Glutamatergic neuron (in vitro differentiated cells): ENCODE measurements at regions not wholly inside any gene's neighbourhood (a gene's known extent, or its start where the extent isn't known, plus 50 kb on each side); places are given as distances from the start of the nearest gene placed in this dataset.
"Not testable (repeated sequence)": the region's sequence is repeated elsewhere in the genome, so short reads cannot be mapped to it uniquely, and the experiment has no call there.

Source experiments
- DNase-seq: peaks from one replicate; pipeline ENCODE4 v3.0.0; 2022
- H3K27ac Mint-ChIP-seq: one replicate; pipeline ENCODE4 v1.8.0; 2020; ENCODE audit warnings: mild to moderate bottlenecking, mixed read lengths, inconsistent platforms; ENCODE audit not compliant: unreplicated experiment
- H3K27me3 Mint-ChIP-seq: one replicate; pipeline ENCODE4 v1.8.0; 2020; ENCODE audit warnings: mild to moderate bottlenecking, moderate library complexity, mixed read lengths, inconsistent platforms; ENCODE audit not compliant: unreplicated experiment
- H3K36me3 Mint-ChIP-seq: one replicate; pipeline ENCODE4 v1.8.0; 2020; ENCODE audit warnings: mild to moderate bottlenecking, mixed read lengths, inconsistent platforms; ENCODE audit not compliant: unreplicated experiment
- H3K4me1 Mint-ChIP-seq: one replicate; pipeline ENCODE4 v1.8.0; 2020; ENCODE audit warnings: mild to moderate bottlenecking, low read depth, mixed read lengths, inconsistent platforms; ENCODE audit not compliant: unreplicated experiment
- H3K4me3 Mint-ChIP-seq: one replicate; pipeline ENCODE4 v1.8.0; 2020; ENCODE audit warnings: mild to moderate bottlenecking, mixed read lengths, inconsistent platforms; ENCODE audit not compliant: unreplicated experiment
- H3K9me3 Mint-ChIP-seq: one replicate; pipeline ENCODE4 v1.8.0; 2020; ENCODE audit warnings: mild to moderate bottlenecking, moderate library complexity, mixed read lengths, inconsistent platforms; ENCODE audit not compliant: unreplicated experiment
- TF ChIP-seq, protein P1 (sequence below): fragments of 200-600 bp; sonication (generic); IDR thresholded peaks from one replicate; pipeline ENCODE4 v1.5.0; 2021; ENCODE audit not compliant: partially characterized antibody, unreplicated experiment

DNA sequence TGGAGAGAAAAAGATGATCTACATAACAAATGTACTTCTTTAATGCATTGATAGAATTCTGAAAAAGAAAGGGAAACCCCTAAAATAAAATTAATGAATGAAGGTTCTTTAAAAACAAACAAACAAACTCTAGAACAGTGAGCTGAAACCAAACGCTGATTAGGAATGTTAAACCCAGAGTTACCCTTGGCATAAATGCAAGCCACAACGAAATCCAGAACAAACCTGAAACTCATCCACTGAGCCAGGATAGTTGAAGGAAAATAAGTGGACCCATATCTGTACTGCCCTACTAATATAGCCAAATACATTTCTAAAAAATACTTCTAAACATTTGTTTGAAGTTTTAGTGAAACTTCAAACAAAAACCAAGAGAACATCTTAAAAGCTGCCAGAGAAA lies 505.3 kb downstream of the TTLL7 start:
- Mint-ChIP-seq H3K27ac (no peak overlapping the region), H3K36me3 (no peaks in the 10 kb centered on the region), H3K4me3 (no peak overlapping the region), H3K9me3 (no peaks in the 10 kb centered on the region), H3K4me1 (no peaks in the 10 kb centered on the region), H3K27me3 (no peaks in the 10 kb centered on the region)
- TF ChIP-seq, protein P1, sequence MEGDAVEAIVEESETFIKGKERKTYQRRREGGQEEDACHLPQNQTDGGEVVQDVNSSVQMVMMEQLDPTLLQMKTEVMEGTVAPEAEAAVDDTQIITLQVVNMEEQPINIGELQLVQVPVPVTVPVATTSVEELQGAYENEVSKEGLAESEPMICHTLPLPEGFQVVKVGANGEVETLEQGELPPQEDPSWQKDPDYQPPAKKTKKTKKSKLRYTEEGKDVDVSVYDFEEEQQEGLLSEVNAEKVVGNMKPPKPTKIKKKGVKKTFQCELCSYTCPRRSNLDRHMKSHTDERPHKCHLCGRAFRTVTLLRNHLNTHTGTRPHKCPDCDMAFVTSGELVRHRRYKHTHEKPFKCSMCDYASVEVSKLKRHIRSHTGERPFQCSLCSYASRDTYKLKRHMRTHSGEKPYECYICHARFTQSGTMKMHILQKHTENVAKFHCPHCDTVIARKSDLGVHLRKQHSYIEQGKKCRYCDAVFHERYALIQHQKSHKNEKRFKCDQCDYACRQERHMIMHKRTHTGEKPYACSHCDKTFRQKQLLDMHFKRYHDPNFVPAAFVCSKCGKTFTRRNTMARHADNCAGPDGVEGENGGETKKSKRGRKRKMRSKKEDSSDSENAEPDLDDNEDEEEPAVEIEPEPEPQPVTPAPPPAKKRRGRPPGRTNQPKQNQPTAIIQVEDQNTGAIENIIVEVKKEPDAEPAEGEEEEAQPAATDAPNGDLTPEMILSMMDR = no peak
- DNase-seq = no peak

DNA sequence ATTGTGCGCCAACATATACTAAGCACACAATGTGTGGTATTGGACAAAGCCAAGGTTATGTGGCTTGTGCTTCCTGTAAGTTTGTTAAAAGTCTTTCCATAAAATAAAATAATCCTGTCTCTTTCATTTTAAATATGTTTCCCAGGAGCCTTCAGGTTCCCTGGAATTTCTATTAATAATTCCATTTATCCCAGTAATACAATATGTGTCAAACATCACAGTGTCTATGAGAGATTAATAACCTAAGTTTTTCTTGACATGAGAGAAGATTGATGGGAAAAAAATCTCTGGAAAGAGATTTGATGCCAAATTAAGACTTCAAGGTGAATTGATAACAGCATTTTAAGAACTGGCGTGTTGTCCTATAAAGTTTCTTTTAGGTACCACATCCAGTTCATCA lies 507.0 kb downstream of the TTLL7 start:
- Mint-ChIP-seq H3K36me3 (no peaks in the 10 kb centered on the region), H3K4me1 (no peaks in the 10 kb centered on the region), H3K27ac (no peak overlapping the region), H3K9me3 (no peaks in the 10 kb centered on the region), H3K4me3 (no peak overlapping the region), H3K27me3 (no peaks in the 10 kb centered on the region)
- TF ChIP-seq, protein P1 = no peak
- DNase-seq = no peak

DNA sequence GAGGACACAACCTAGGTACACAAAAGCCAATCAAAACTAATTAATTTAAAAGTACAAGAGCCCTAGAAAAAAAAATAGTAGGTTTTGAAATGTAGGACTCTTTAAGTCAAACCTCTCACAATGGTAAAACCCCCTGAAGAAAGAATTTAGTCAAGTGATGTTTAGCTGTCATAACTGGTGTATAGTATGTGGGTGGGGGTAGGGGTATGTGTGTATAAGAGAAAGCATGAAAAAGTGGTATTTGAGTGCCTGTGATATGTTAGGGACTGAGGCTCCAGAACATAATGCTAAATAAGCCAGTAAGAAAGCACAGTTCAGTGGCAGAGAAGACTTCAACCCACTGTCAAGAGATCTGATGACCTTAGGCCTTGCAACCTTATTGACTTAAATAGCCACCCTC lies 507.9 kb downstream of the TTLL7 start:
- no peaks in the 10 kb centered on the region for H3K36me3 Mint-ChIP-seq
- DNase-seq = no peak
- no peaks in the 10 kb centered on the region for H3K4me1 Mint-ChIP-seq
- H3K4me3 Mint-ChIP-seq = no peak overlapping the region
- H3K9me3 Mint-ChIP-seq = no peaks in the 10 kb centered on the region
- TF ChIP-seq, protein P1 = no peak
- H3K27ac Mint-ChIP-seq = no peak overlapping the region
- no peaks in the 10 kb centered on the region for H3K27me3 Mint-ChIP-seq

DNA sequence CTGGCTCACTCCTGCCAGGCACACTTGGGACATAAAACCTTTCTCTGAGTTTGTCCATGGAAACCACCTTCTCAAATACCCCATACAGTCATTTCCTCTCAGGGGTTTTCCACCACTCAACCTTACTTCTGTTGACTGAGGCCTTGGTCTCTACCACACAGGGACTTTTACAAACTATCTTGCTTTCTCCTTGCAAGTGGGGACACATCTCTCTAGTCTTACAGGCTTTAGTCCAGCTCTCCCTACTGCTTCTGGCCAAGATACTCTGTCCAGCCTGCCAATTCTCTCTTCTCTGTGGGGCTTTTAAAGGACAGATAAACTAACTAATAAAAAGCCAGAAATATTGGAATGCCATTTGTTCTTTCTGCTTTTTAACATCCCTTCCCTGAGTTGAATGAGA lies 510.8 kb downstream of the TTLL7 start:
- not testable (repeated sequence) for H3K4me1 Mint-ChIP-seq, H3K27me3 Mint-ChIP-seq, H3K27ac Mint-ChIP-seq, H3K9me3 Mint-ChIP-seq, H3K4me3 Mint-ChIP-seq, DNase-seq, H3K36me3 Mint-ChIP-seq

DNA sequence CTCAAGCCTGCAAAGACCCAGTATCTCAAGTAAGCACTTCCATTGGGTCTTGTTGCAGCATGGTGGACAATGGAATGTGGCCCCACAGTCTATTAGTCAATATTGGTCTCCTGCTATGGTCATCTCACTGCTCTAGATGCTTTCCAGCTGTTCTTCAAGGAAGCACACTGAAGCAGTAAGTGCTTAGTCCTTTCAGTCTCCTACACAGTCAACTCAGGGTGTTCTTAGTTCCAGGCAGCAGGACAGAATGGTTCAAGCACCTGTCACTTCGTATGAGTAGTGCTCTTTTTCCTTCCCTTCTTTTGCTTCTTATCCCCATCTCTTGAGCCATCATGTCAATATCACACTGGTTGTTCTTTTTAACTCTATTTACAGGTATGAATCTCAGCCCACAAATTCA lies 511.5 kb downstream of the TTLL7 start:
- not testable (repeated sequence) for DNase-seq, H3K9me3 Mint-ChIP-seq, H3K36me3 Mint-ChIP-seq, H3K4me3 Mint-ChIP-seq, H3K27me3 Mint-ChIP-seq, H3K4me1 Mint-ChIP-seq, H3K27ac Mint-ChIP-seq

DNA sequence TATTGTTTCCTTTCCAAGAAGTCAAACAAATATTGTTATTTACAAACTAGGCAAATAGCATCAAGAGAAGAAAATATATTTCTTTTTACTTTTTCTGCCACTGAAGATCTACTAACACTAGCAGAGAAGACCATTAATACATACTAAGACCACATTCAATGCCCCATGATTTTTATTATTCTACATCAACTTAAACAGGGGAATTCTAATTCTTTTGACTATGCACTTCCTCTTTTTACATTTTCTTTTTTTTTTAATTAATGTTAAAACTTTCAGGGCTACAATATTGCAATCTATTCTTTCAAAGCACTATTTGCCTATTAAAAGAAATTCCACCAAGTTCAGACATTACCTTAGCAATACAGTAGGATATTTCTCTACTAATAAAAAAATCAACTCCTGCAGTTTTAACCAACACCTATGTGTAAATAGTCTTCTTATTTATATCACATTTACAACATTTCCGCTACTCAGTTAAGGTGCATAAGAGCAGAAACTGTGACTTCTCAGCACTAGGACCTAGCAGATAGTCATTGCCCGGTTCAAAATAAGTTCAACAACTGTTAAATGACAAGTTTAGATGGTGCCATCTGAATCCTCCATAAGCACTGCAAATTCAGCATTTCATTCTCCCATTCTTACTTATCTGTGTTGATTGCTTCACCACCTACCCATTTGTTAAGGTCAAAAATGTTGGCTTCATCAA lies 513.5 kb downstream of the TTLL7 start:
- H3K27ac Mint-ChIP-seq, H3K4me3 Mint-ChIP-seq, H3K36me3 Mint-ChIP-seq: not testable (repeated sequence)

DNA sequence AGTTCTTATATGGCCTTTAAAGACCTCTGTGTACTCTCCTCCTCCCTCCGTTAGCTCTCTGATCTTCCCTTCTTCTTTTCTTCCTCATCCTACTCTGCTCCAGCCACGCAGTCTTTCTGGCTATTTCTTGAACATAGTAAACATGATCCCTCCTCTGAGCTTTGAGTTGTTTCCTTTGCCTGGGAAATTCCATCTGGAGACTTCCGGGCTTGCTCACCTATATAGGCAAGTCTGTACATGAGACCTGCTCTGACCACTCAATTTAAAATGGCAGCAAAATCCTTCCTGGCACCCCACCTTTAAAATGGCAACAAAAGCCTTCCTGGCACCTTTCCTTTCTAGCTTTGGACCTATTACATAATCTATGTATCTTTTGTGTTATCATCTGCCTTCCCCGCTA lies 517.6 kb downstream of the TTLL7 start:
- not testable (repeated sequence) for H3K4me3 Mint-ChIP-seq, H3K9me3 Mint-ChIP-seq, H3K36me3 Mint-ChIP-seq, H3K27ac Mint-ChIP-seq, DNase-seq, H3K27me3 Mint-ChIP-seq
- H3K4me1 Mint-ChIP-seq = peaks cover 26% of the 10 kb centered on the region

More for the DNA sequence above, 513.5 kb downstream of the TTLL7 start:
- H3K9me3 Mint-ChIP-seq, H3K4me1 Mint-ChIP-seq, DNase-seq, H3K27me3 Mint-ChIP-seq: not testable (repeated sequence)

DNA sequence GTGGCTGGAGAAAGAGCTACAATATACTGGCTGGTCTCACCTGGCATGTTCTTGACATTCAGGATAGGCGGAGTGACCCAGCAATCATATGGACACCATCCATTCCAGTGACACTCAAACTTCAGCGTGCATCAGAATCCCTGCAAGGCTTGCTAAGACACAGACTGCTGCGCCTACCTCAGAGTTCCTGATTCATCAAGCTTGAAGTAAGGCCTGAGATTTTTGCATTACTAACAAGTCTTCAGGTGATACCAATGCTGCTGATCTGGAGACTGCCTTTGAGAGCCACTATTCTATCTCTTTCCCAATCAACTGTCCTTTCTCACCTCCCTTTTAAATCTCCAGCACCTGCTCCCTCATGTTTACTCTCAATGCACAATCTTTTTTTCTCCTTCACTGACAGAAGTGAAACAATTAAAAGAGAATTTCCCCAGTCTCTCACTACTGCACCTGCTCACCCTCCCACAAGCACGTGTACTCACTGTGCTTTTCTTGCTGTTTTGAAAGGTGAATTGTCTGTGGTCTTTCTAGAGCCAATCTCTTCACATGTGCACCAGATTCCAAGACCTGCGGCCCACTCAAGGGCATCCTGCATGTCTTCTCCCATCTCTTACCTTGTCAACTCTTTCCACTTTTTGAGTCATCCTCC lies 519.2 kb downstream of the TTLL7 start:
- H3K4me3 Mint-ChIP-seq, H3K27me3 Mint-ChIP-seq, H3K9me3 Mint-ChIP-seq, DNase-seq, H3K36me3 Mint-ChIP-seq: not testable (repeated sequence)
- Mint-ChIP-seq H3K4me1 (peaks cover 27% of the 10 kb centered on the region), H3K27ac (peak overlapping the region; percentile 15)

DNA sequence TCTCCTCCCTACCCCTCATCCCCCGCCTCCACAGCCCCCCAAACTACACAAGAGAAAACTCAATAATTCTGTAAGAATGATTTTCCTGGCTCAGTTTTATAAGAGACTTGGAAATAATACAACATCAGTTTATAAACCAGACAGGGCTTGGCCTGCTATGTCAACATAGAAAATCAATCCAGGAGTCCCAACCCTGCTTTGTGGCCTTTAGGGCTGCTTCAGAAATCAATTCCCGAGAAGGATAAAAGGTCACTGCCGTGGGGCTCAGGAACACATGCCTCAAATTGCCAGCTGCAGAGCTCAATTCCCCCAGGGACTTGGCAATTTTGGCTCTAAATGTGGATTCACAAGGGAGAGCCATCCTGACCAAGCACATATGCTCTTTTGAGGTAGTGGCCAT lies 520.8 kb downstream of the TTLL7 start:
- H3K9me3 Mint-ChIP-seq, H3K36me3 Mint-ChIP-seq, H3K27me3 Mint-ChIP-seq: not testable (repeated sequence)
- Mint-ChIP-seq H3K27ac (peak overlapping the region; percentile 86), H3K4me3 (peak overlapping the region; percentile 42), H3K4me1 (peaks cover 27% of the 10 kb centered on the region)
- DNase-seq = peak; percentile 46
